Ascending aorta (tissue), 2 donors: ENCODE measurements at regions not wholly inside any gene's neighbourhood (a gene's known extent, or its start where the extent isn't known, plus 50 kb on each side); places are given as distances from the start of the nearest gene placed in this dataset.
A peak's percentile ranks its signal among the peaks of the same experiment; 100 is the strongest.

Experiments
- DNase-seq, 2 donors: peaks; one replicate each; pipeline ENCODE4 v3.0.0-alpha.2; 2019; ENCODE audit warnings: low spot score in 2 of 2
- H3K27ac ChIP-seq, 2 donors: fragments of 200-600 bp; sonication (generic); one replicate each; pipeline ENCODE4 v1.5.1; 2016 to 2017; ENCODE audit warnings: mild to moderate bottlenecking in 1 of 2
- H3K27me3 ChIP-seq: fragments of 200-600 bp; sonication (generic); one replicate; pipeline ENCODE4 v1.5.1; 2017
- H3K36me3 ChIP-seq, 2 donors: fragments of 200-600 bp; sonication (generic); one replicate each; pipeline ENCODE4 v1.5.1; 2016
- H3K4me1 ChIP-seq, 2 donors: fragments of 200-600 bp; sonication (generic); one replicate each; pipeline ENCODE4 v1.5.1; 2016 to 2017; ENCODE audit warnings: mild to moderate bottlenecking in 1 of 2
- H3K4me3 ChIP-seq, 2 donors: fragments of 200-600 bp; sonication (generic); one replicate each; pipeline ENCODE4 v1.5.1; 2016 to 2017; ENCODE audit warnings: mild to moderate bottlenecking in 1 of 2
- H3K9me3 ChIP-seq, 2 donors: fragments of 200-600 bp; sonication (generic); one replicate each; pipeline ENCODE4 v1.5.1; 2016
- intact Hi-C: fragments of 100-400 bp; cut with DNase I; formaldehyde crosslinking; loops from one replicate; pipeline ENCODE4 v1.15.1; 2023
- TF ChIP-seq, protein P1 (sequence below), 3 experiments: fragments of 200-600 bp in 2 of 3; fragments of 450-650 bp in 1 of 3; sonication (generic) in 2 of 3; IDR thresholded peaks; one replicate each; pipeline ENCODE4 v1.5.1; 2016 to 2019; ENCODE audit warnings: antibody characterized with exemption in 3 of 3, mild to moderate bottlenecking in 1 of 3, moderate library complexity in 1 of 3

DNA sequence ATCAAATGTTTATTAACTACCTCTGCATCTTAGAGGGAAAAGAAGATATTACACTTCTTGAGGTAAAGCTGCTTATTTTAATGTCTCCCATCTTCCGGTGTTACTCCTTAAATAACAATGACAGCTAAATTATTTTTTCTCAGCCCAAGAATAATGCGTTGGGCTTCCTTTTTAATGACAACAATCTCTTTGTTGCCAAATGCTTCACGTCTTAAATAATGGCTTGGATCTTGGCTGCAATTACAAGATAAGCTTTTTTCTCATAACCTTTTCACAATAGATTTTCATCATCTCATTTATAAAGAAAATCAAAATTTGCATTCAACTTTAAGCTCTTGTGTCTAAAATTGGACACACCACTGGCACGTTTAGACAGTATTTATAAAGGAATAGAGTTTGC is 89.2 kb upstream of the COL8A1 start:
- no peak for DNase-seq
- H3K9me3 ChIP-seq: no peaks in the 10 kb centered on the region
- H3K4me3 ChIP-seq: no peak overlapping the region
- no peaks in the 10 kb centered on the region for H3K36me3 ChIP-seq
- intact Hi-C loops: no loop called here
- H3K27me3 ChIP-seq: no peaks in the 10 kb centered on the region
- H3K27ac ChIP-seq: no peak overlapping the region
- peaks cover 0 to 14% of the 10 kb centered on the region in 2 donors for H3K4me1 ChIP-seq
- TF ChIP-seq, protein P1, sequence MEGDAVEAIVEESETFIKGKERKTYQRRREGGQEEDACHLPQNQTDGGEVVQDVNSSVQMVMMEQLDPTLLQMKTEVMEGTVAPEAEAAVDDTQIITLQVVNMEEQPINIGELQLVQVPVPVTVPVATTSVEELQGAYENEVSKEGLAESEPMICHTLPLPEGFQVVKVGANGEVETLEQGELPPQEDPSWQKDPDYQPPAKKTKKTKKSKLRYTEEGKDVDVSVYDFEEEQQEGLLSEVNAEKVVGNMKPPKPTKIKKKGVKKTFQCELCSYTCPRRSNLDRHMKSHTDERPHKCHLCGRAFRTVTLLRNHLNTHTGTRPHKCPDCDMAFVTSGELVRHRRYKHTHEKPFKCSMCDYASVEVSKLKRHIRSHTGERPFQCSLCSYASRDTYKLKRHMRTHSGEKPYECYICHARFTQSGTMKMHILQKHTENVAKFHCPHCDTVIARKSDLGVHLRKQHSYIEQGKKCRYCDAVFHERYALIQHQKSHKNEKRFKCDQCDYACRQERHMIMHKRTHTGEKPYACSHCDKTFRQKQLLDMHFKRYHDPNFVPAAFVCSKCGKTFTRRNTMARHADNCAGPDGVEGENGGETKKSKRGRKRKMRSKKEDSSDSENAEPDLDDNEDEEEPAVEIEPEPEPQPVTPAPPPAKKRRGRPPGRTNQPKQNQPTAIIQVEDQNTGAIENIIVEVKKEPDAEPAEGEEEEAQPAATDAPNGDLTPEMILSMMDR (IDR thresholded peaks at IDR 0.05): no peak

DNA sequence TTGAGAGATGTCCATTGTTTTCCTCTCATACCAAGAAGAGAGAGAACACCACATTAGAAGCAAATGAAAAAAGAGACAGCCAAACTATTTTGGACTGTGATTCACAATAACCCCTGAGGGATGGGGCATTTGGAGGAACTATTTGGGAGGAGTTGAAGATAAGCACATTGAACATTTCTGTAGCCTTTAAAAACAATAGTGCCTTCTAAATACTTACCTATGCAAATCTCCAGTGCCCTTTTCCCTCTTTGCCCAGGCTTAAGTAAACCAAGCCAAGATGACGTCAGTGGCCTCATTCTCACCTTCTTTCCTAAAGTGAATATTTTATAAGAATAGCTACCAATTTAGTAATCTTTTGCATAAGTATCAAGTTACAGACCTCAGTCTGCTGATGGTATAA is 89.7 kb upstream of the COL8A1 start:
- Histone ChIP-seq H3K27me3 (no peaks in the 10 kb centered on the region), H3K36me3 (no peaks in the 10 kb centered on the region), H3K9me3 (no peaks in the 10 kb centered on the region), H3K4me3 (no peak overlapping the region), H3K27ac (no peak overlapping the region), H3K4me1 (peaks cover 0 to 14% of the 10 kb centered on the region in 2 donors)
- DNase-seq: no peak
- intact Hi-C loops: no loop called here
- TF ChIP-seq, protein P1 (IDR thresholded peaks at IDR 0.05): no peak

DNA sequence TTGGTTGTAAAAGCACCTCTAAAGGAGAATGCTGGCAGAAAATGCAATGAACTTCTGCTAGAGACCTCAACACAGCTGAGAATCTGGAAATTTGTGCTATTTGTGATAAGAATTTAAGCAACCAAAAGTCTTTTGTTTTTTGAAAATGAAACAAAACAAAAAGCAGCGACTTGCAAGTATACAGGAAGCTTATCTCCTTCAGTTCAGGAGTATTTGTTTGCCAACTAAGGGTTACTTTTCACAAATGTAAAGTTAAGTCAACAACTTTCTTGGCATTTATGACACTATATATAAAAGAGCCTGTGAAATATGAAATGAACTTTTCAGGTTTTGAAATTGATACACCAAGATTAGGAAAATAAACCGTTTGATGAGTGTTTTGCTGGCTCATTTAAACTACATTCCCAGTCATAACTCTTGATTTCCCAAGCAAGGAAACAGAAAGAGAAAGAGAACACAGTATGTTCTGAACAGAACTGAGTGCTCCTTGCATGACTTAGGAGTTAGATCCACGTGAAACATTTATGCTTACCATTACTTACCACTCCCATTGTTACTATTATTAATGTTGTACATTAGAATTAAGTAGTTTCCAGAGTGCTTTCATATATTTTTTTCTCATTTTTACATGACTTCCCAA is 92.3 kb upstream of the COL8A1 start:
- TF ChIP-seq, protein P1 (IDR thresholded peaks at IDR 0.05): no peak

DNA sequence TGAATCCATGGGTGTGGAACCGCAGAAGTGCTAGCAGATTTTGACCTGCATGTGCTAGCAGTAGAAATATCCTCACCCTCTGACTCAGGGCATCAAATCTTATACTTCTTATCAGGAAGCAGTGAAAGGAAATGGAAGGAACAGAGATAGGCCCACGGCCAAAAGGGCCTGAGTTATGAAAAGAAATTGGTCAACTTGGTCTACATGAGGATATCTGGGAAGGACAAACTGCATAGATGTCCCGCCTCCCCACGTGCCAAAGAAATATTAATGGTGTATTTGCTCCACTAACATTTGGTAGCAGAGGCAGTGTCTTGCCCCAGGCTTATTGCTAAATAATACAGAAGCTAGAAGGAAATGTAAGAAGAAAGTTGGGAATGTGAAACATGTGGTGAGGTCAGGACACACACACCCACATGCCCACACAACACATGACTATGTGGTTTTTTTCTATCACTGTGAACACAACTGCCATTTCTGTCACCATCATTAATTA is 93.6 kb upstream of the COL8A1 start:
- Histone ChIP-seq H3K36me3 (no peaks in the 10 kb centered on the region), H3K27ac (peak overlapping the region; percentile 17 to 28), H3K27me3 (no peaks in the 10 kb centered on the region), H3K9me3 (no peaks in the 10 kb centered on the region), H3K4me1 (peaks cover 0 to 14% of the 10 kb centered on the region in 2 donors), H3K4me3 (no peak overlapping the region)
- TF ChIP-seq, protein P1 (IDR thresholded peaks at IDR 0.05): no peak
- peak in 1 of 2 donors; percentile 66 for DNase-seq
- intact Hi-C loops: no loop called here

More for the DNA sequence above, 92.3 kb upstream of the COL8A1 start:
- Histone ChIP-seq H3K27me3 (no peaks in the 10 kb centered on the region), H3K9me3 (no peaks in the 10 kb centered on the region), H3K36me3 (no peaks in the 10 kb centered on the region), H3K4me3 (peak overlapping the region in 1 of 2 donors; percentile 31), H3K27ac (peak overlapping the region; percentile 17 to 28), H3K4me1 (peaks cover 0 to 14% of the 10 kb centered on the region in 2 donors)
- intact Hi-C loops: no loop called here
- no peak for DNase-seq

DNA sequence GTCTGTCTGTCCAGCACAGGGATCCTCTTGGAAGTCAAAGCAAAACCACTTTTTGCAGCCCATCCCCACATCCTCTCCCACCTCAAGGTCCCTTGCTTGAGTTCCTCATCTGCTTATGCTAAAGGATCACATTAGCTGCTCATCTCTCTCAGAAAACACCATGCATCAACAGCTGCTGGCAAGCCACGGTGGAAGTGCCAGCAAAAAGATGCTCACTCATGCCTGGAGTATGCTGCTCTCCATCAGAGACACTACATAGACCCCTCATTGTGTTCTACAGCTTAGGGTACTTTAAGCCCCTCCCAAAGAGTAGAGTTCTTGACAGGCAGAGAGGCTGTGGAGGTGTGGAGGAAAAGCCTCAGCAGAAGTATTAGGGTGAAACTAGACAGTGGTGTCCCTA is 94.6 kb upstream of the COL8A1 start:
- Histone ChIP-seq H3K27ac (peak overlapping the region; percentile 9 to 28), H3K4me3 (no peak overlapping the region), H3K27me3 (no peaks in the 10 kb centered on the region), H3K9me3 (no peaks in the 10 kb centered on the region), H3K36me3 (no peaks in the 10 kb centered on the region), H3K4me1 (peaks cover 0 to 9% of the 10 kb centered on the region in 2 donors)
- no peak for DNase-seq
- TF ChIP-seq, protein P1 (IDR thresholded peaks at IDR 0.05): no peak
- intact Hi-C loops: no loop called here
